OCI-LY1 (cell line): ENCODE measurements at regions not wholly inside any gene's neighbourhood (a gene's known extent, or its start where the extent isn't known, plus 50 kb on each side); places are given as distances from the start of the nearest gene placed in this dataset.

Source experiments
- CTCF ChIP-seq: fragments of 200-600 bp; sonication (generic), shearing (Covaris generic); IDR thresholded peaks from 2 replicates; pipeline ENCODE4 v1.5.1; 2017; ENCODE audit warnings: mild to moderate bottlenecking, antibody characterized with exemption, low read length, moderate library complexity, mixed read lengths
- EZH2 ChIP-seq: fragments of 200-600 bp; sonication (generic), shearing (Covaris generic); IDR thresholded peaks from 2 replicates; pipeline ENCODE4 v1.8.0; 2017; ENCODE audit warnings: borderline replicate concordance, mixed run types, mild to moderate bottlenecking, antibody characterized with exemption, low read length, moderate library complexity, mixed read lengths

- TF ChIP-seq CTCF (no peak), EZH2 (no peak)
Observed at GRCh38 chr4:111802191-111802590, 343.1 kb upstream of the FAM241A start.
